ENCODE measurements at regions not wholly inside any gene's neighbourhood (a gene's known extent, or its start where the extent isn't known, plus 50 kb on each side); places are given as distances from the start of the nearest gene placed in this dataset.

GRCh38 chr10:3693698-3694080 lies 91.3 kb downstream of the KLF6 start:
- H3K36me3 ChIP-seq (ENCODE audit: control insufficient read depth, insufficient read depth, low read length), result no peaks in the 10 kb centered on the region
- no peaks in the 10 kb centered on the region for H3K9me3 ChIP-seq (ENCODE audit: control insufficient read depth, insufficient read depth, low read depth, low read length)
- H4K20me1 ChIP-seq (ENCODE audit: control insufficient read depth, extremely low read depth, insufficient read depth, low read length), result no peaks in the 10 kb centered on the region
- H3K27ac ChIP-seq (ENCODE audit: insufficient read depth, low read length), result no peak overlapping the region
- DNase-seq (ENCODE audit: low read depth in 2 of 2), result no peak
- H3K4me3 ChIP-seq (replicated peaks in 1 of 4; ENCODE audit: control extremely low read depth in 1 of 4, insufficient read depth in 1 of 4, low read depth in 3 of 4, low read length in 4 of 4), result no peak overlapping the region
- H3K9ac ChIP-seq (ENCODE audit: insufficient read depth, low read length), result no peak overlapping the region
- no peaks in the 10 kb centered on the region for H3K4me1 ChIP-seq (ENCODE audit: control insufficient read depth, extremely low read depth, insufficient read depth, low read length)
- H2AFZ ChIP-seq (ENCODE audit: low read length), result no peak overlapping the region
- TF ChIP-seq CTCF (conservative IDR thresholded peaks at IDR 0.05 in 1 of 2, IDR thresholded peaks at IDR 0.05 in 1 of 2; ENCODE audit: low read depth in 1 of 2, low read length in 2 of 2) (no peak), EZH2 (IDR thresholded peaks at IDR 0.05; ENCODE audit: low read length, missing control alignments) (no peak)
- H3K27me3 ChIP-seq (ENCODE audit: control insufficient read depth, insufficient read depth, low read length), result peaks cover 2% of the 10 kb centered on the region
- H3K4me2 ChIP-seq (ENCODE audit: extremely low read depth, insufficient read depth, low read length), result no peak overlapping the region
- H3K79me2 ChIP-seq (ENCODE audit: control insufficient read depth, insufficient read depth, low read length), result no peaks in the 10 kb centered on the region

DNA sequence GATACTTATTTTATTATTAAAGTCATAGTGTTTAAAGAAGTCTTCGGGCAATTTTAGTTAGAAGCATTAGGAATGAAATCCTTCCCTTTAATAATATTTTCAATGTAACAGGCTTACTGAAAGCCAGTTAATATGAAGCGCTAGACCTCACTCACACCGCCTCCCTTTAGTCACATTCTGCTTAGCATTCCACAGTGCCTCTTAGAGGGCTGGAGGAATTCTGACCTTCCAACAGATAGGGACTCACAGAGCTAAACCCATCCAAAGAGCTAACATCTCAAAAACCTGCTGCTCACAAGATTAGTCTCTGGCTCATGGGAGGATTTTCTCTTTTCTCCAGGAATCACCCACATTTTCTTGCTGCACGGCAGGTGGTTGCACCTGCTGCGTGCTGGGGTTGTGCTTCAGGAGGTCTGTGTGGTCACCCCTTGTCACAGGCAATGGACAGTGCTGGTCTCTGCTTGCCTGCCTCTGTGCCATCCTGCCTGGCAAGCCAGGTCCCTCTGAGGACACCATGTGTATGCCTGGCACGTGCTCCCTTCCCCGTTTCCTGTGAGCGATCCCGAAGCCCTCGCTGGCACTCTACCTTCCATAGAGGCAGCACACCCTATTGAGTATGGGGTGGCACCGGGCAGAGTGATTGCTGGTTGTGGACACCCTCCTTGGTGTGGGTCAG lies 91.8 kb downstream of the KLF6 start:
- Histone ChIP-seq H2AFZ (ENCODE audit: low read length) (no peak overlapping the region), H3K9ac (ENCODE audit: insufficient read depth, low read length) (no peak overlapping the region), H3K4me1 (ENCODE audit: control insufficient read depth, extremely low read depth, insufficient read depth, low read length) (no peaks in the 10 kb centered on the region), H3K4me3 (replicated peaks in 1 of 4; ENCODE audit: control extremely low read depth in 1 of 4, insufficient read depth in 1 of 4, low read depth in 3 of 4, low read length in 4 of 4) (no peak overlapping the region), H3K4me2 (ENCODE audit: extremely low read depth, insufficient read depth, low read length) (no peak overlapping the region), H3K27me3 (ENCODE audit: control insufficient read depth, insufficient read depth, low read length) (peaks cover 2% of the 10 kb centered on the region), H3K79me2 (ENCODE audit: control insufficient read depth, insufficient read depth, low read length) (no peaks in the 10 kb centered on the region), H3K36me3 (ENCODE audit: control insufficient read depth, insufficient read depth, low read length) (no peaks in the 10 kb centered on the region), H3K27ac (ENCODE audit: insufficient read depth, low read length) (no peak overlapping the region), H3K9me3 (ENCODE audit: control insufficient read depth, insufficient read depth, low read depth, low read length) (no peaks in the 10 kb centered on the region), H4K20me1 (ENCODE audit: control insufficient read depth, extremely low read depth, insufficient read depth, low read length) (no peaks in the 10 kb centered on the region)
- DNase-seq (ENCODE audit: low read depth in 2 of 2), result peak in 1 of 2 donors; percentile 22
- TF ChIP-seq EZH2 (IDR thresholded peaks at IDR 0.05; ENCODE audit: low read length, missing control alignments), result no peak
- TF ChIP-seq CTCF (conservative IDR thresholded peaks at IDR 0.05 in 1 of 2, IDR thresholded peaks at IDR 0.05 in 1 of 2; ENCODE audit: low read depth in 1 of 2, low read length in 2 of 2), result no peak

- H3K4me2 ChIP-seq (ENCODE audit: extremely low read depth, insufficient read depth, low read length), result no peak overlapping the region
- no peak overlapping the region for H3K27ac ChIP-seq (ENCODE audit: insufficient read depth, low read length)
- H2AFZ ChIP-seq (ENCODE audit: low read length), result no peak overlapping the region
- no peak overlapping the region for H3K4me3 ChIP-seq (replicated peaks in 1 of 4; ENCODE audit: control extremely low read depth in 1 of 4, insufficient read depth in 1 of 4, low read depth in 3 of 4, low read length in 4 of 4)
- no peaks in the 10 kb centered on the region for H3K36me3 ChIP-seq (ENCODE audit: control insufficient read depth, insufficient read depth, low read length)
- H3K79me2 ChIP-seq (ENCODE audit: control insufficient read depth, insufficient read depth, low read length), result no peaks in the 10 kb centered on the region
- peak; percentile 21 to 50 for DNase-seq (ENCODE audit: low read depth in 2 of 2)
- no peaks in the 10 kb centered on the region for H4K20me1 ChIP-seq (ENCODE audit: control insufficient read depth, extremely low read depth, insufficient read depth, low read length)
- H3K4me1 ChIP-seq (ENCODE audit: control insufficient read depth, extremely low read depth, insufficient read depth, low read length), result no peaks in the 10 kb centered on the region
- H3K27me3 ChIP-seq (ENCODE audit: control insufficient read depth, insufficient read depth, low read length), result peaks cover under 1% of the 10 kb centered on the region
- no peaks in the 10 kb centered on the region for H3K9me3 ChIP-seq (ENCODE audit: control insufficient read depth, insufficient read depth, low read depth, low read length)
- no peak overlapping the region for H3K9ac ChIP-seq (ENCODE audit: insufficient read depth, low read length)
- TF ChIP-seq EZH2 (IDR thresholded peaks at IDR 0.05; ENCODE audit: low read length, missing control alignments), result no peak
- TF ChIP-seq CTCF (conservative IDR thresholded peaks at IDR 0.05 in 1 of 2, IDR thresholded peaks at IDR 0.05 in 1 of 2; ENCODE audit: low read depth in 1 of 2, low read length in 2 of 2), result no peak
Measured at GRCh38 chr10:3692387-3692999, 92.5 kb downstream of the KLF6 start.
